HG03520 (cell line): ENCODE measurements at regions not wholly inside any gene's neighbourhood (a gene's known extent, or its start where the extent isn't known, plus 50 kb on each side); places are given as distances from the start of the nearest gene placed in this dataset.
"Not testable (repeated sequence)": the region's sequence is repeated elsewhere in the genome, so short reads cannot be mapped to it uniquely, and the experiment has no call there.

ENCODE experiments used
- ATAC-seq: cut with Tn5 transposase; IDR thresholded peaks from one replicate; pipeline ENCODE4 v1.9.1; 2021; ENCODE audit warnings: mild to moderate bottlenecking, moderate library complexity; ENCODE audit not compliant: unreplicated experiment

GRCh38 chr14:105926373-105927095 is 400.2 kb downstream of the TMEM121 start:
- ATAC-seq, result no peak

- no peak for ATAC-seq
These were observed 401.0 kb downstream of the TMEM121 start for GRCh38 chr14:105927096-105928060.

- not testable (repeated sequence) for ATAC-seq
These were observed 402.1 kb downstream of the TMEM121 start for GRCh38 chr14:105928171-105929111.

GRCh38 chr14:105929327-105930081 is 403.1 kb downstream of the TMEM121 start:
- no peak for ATAC-seq

- no peak for ATAC-seq
These were observed 404.2 kb downstream of the TMEM121 start for GRCh38 chr14:105930572-105930971.

GRCh38 chr14:105931808-105932483 is 405.6 kb downstream of the TMEM121 start:
- ATAC-seq, result no peak

GRCh38 chr14:105933238-105933637 is 406.9 kb downstream of the TMEM121 start:
- ATAC-seq, result no peak

GRCh38 chr14:105935384-105935783 is 409.0 kb downstream of the TMEM121 start:
- ATAC-seq, result no peak

GRCh38 chr14:105937253-105938054 is 411.1 kb downstream of the TMEM121 start:
- ATAC-seq, result no peak

GRCh38 chr14:105938055-105938863 is 411.9 kb downstream of the TMEM121 start:
- ATAC-seq, result no peak

- ATAC-seq, result no peak
These were observed 412.6 kb downstream of the TMEM121 start for GRCh38 chr14:105938959-105939358.

- no peak for ATAC-seq
These were observed 413.6 kb downstream of the TMEM121 start for GRCh38 chr14:105939810-105940508.

- ATAC-seq, result no peak
These were observed 414.3 kb downstream of the TMEM121 start for GRCh38 chr14:105940534-105941225.

GRCh38 chr14:105941226-105942166 is 415.1 kb downstream of the TMEM121 start:
- no peak for ATAC-seq

GRCh38 chr14:105942725-105943124 is 416.3 kb downstream of the TMEM121 start:
- ATAC-seq, result not testable (repeated sequence)
